Amniotic epithelial cell (primary cell): ENCODE measurements at regions not wholly inside any gene's neighbourhood (a gene's known extent, or its start where the extent isn't known, plus 50 kb on each side); places are given as distances from the start of the nearest gene placed in this dataset.

ENCODE experiments used
- DNase-seq: peaks from one replicate; pipeline ENCODE4 v3.0.0-alpha.2; 2010; ENCODE audit warnings: low read depth

DNA sequence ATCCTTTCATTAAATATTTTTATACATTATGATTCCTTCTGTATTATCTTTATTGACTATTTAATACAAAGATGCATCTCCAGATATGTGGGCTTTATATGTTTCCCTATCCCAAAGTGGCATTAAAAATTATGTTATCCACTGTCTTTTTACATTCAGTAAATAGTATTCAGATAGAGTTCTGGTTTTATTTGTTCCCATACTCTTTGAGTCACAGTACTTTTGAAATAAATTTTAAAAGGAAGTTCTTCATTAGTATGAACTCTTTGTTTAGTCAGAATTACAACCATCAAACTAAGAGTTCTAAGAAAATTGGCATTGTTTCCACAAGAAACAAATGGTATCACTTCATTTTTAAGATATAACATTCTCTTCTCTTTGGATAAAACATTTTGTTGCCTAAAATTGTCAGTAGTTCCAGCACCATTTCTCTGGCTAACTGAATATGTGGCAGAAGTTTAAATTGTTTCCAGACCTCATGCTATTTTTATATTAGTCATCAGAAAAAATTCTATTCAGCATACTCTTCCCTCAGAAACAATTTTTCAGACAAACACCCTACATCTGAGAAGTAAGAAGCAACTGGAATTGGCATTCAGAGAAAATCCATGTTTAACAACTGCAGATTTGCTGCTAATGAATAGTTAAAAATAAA lies 88.5 kb upstream of the COL5A2 start:
- DNase-seq, result peak; percentile 61

DNA sequence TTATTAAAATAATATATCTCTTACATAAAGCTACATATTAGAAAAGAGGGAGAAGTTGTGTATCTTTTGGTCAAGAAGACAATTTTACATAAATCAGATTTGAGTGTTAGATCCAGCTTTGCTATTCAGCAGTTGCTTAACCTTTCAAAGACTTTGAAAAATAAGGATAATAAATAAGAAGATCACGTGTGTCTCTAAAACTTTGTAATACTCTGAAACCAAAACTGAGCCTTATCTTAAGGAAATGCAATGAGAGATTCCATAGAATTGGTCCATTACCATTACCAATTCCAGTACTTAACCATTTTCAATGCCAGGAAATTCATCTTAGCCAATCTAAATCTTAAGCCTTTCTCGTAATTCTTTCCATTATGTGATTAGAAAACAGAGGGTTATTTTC lies 89.2 kb upstream of the COL5A2 start:
- DNase-seq, result peak; percentile 29

DNA sequence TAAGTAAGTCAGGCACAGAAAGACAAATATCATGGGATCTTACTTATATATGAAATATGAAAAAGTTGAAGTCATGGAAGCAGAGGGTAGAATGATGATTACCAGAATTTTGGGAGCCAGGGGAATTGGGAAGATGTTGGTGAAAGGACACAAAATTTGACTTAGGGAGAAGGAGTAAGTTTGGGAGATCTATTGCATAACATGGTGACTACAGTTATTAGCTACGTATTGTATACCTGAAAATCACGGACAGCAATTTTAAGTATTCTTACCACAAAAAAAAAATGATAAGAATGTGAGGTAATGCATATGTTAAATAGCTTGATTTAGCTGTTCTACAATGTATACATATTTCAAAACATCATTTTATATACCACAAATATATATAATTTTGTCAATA lies 94.2 kb upstream of the COL5A2 start:
- DNase-seq, result no peak

DNA sequence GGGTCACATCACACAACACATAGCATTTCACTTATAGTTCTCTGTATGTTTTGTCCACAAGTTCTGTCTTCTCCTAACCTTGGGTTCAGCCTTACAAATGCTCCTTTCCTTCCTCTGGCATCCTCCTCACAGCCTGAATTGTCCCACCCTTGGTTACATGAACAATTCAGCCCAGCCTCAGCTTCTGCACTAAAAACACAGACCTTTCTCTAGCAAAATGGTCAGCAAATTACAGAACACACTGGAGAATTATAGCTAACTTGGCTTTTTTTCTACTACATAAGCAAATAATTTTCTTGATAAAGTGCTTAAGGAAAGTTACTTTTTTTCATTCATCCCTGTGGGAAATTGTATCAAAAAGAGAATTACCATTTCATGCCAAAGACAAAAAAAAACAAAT lies 94.8 kb upstream of the COL5A2 start:
- no peak for DNase-seq

DNA sequence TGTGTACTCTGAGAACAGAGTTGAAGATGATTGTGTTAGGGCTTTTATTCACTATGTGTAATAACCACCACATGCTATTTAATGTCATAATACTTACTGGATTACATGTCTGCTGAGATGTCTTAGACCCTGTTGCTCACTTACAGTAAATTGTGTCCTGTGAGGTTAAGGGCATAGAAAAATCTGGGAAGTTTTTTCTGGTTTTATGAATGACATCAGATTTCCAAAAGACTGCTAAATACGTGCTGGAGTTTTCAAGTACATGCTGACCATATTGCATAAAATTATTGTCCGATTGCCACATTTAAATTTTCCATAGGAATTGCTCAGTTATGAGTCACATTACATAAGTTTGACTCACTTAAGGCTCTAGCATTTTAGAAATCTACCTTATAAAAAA lies 96.7 kb upstream of the COL5A2 start:
- peak; percentile 96 for DNase-seq

DNA sequence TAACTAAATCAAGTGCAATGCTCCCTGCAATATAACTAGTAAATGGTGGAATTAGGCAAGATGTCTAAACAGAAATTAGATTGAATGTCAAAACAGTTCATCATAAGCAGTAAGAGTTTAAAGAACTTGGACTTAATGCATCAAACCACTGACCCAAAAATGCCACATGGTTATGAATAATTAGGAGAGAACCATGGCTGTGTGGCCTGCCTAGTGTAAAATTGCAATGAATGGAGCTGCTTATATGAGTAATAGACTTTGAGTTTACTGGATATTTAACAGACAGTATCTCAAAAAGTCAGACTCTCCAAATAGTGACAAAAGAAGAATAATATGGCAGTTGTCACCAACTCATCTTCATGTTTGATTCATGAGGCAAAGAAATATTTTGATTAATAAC lies 101.6 kb upstream of the COL5A2 start:
- DNase-seq, result peak; percentile 76

DNA sequence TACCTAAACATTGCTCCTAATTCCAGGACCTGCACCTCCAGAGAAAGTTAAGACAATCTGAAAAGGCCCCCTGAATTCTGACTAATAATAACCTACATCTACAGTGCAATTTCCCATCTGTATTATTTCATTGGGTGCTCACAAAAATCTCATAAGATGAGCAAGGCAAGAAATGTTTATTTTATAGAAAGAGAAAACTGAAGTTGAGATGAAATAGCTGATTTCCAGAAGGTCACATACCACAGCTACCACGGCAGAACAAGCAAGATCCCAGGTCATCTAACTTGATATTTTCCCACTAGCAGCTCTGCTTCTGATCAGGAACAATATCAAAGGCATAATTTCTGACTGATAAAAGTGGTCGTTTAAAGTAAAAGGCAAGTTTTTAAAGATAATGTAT lies 105.8 kb upstream of the COL5A2 start:
- peak; percentile 51 for DNase-seq

DNA sequence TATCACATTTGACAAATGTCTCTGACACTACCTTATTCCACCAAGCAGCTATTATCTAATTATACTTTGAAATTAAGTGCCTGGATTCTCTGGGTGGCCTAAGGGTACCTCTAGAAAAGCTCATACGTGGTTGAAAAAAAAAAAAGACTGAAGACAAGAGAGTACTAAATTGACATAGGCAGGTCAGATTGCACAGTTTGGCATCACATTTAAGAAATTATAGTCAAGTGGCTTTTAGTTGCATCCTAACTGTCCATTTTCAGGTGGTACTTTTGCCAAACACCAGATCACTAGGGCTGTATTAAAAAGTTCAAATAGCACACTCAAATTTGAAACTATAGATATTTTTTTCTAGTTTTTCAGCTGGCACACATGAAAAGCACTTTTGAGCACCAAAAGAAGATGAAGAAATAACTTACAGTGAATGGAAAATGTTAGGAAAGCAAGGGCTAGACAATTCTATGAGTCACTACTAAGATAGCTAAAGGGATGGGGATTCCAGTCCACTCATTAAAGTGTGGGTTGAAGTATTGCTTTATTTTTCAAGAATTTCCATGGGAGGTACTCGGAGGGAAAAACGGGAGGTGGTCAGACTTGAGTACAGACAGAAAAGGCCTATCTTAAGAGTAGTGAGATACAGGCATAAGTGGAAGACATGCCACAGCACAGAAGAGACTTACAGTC lies 106.5 kb upstream of the COL5A2 start:
- DNase-seq, result peak; percentile 98

DNA sequence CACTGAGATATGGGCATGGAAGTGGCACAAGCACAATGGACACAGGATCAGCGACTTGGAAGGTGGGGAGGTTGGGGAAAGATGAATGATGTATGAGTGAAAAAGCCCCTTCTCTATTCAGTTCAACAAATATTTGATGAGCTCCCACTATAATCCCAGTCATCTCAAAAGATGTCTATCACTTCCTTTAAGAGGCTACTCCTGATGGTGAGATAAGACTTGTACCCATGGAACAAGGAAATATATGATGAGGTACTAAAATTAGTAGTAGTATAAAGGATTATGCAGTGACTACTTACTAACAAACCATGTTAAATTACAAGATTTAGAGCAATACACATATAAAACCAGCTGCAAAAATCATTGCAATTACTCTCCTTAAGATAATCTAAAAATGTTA lies 107.8 kb upstream of the COL5A2 start:
- no peak for DNase-seq

DNA sequence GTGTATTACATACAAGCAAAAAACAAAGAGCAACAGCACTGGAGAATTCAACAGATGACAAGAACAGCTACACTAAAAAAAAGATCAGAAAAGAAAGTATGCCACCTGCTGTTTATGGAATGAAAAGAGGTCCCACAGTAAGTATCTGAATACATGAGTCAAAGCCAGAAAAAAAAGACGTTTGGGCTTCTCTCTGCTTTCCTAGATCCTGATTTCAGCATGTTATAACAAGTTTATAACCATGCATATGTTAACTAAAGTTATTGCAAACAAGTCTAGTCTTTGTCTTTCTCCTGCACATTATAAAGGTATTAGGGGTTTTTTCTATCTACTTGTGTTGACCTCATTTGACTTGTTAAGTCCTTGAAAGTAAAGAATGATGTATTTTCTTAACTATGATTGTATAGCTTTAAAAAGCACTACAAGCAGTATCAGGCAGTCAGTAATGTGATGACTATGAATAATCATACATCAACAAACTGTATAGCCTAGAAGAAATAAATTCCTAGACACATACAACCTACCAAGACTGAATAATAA lies 108.5 kb upstream of the COL5A2 start:
- peak; percentile 89 for DNase-seq

DNA sequence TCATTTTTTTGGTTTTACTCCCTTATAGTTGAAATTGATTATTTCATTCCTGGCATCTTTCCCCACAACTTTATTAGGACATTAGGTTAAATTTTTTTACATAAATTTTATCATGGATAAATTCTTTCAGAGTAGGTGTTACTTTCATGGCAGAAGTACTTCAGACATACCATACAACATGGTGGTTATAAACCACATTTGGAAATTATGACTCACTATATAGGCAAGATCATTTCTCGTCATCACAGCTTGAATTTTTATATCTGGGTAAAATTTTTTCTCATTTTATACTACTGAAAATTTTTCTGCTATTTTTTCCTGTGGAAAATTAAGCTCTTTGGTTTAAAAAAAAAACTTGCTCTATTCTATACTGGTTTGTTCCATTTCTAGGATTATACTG lies 111.9 kb upstream of the COL5A2 start:
- DNase-seq, result no peak

DNA sequence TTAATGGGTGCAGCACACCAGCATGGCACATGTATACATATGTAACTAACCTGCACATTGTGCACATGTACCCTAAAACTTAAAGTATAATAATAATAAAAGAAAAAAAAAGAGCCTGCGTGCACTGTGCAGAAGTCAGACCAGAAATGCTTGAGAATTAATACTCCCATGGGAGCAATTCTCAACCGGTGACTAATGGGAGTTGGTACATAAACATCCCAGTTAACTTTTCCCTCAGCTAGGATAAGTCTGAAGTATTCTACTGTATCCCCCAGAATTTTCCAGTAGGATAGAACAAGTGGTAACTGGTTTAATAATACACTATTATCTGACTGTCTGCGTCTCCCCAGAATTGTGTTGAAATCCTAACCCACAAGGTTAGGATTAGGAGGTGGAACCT lies 113.6 kb upstream of the COL5A2 start:
- DNase-seq, result peak; percentile 55

DNA sequence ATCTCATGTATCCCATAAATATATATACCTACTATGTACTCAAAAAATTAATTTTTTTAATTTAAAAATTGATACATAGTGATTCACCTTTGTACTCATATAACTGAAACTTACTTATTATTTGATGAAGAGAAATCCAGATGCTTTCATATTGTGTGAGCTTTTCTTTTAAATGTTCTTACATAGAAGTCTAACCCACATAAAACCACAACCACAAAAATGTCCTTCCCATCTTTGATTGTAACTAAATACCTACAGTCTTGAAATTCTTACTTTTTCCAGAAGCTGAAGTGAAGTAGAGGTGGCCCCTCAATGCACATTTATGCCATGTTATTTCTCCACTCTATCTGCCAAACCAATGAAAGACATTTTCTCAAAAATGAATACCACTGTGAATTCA lies 117.9 kb upstream of the COL5A2 start:
- peak; percentile 92 for DNase-seq

DNA sequence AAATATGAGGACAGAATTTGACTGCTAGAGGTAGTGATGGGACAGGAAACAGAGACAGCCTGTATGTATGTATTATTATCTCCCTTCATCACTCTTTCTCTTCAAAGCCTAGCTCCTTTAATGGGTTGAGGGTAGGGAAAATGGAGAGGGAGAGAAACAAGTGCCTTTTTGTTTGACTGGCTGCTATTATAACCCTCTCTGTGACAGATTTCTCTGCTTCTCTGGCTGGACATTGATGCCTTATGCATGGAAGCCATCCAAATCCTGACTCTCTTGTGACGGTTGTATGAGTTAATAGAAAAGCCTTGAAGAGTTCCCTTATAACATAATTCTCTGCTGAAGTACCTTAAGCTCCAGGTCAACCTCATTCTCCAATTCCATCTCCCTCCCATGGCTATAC lies 118.5 kb upstream of the COL5A2 start:
- DNase-seq, result peak; percentile 27

DNA sequence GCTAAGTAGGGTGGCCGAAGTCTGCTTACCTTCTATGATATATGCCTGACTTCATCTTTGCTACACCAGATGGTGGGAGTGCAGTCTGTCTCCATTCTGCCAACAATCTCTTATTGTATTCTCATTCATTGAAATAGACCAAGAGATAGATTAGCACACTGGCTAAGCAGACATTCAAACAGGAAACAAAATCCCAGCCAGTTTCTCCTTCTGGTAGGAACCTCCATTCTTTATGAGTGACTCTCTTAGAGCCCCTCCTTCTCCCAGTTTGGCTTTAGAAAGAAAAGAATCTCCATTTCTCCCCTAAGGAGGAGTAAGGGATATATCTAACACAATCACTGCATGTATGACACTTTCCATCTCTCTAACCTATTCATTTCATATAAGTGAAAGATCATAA lies 118.9 kb upstream of the COL5A2 start:
- peak; percentile 8 for DNase-seq

DNA sequence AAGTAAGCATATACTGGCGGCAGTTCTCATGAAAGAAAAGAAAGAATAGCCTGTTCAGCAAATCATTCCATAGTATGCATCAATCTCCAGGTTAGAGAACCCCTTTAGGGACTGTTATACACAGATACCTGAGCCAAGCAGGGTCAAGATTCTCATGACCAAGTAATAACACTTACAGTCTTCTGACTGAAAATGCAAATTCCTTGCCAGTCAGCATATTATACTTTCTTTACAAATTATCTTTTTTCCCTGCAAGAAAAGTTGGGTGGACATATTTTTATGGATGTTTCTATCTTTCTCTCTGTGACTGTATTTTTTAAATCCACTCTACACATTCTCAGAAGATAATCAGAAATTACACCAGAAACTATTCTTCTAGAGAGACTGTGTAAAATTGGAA lies 120.4 kb upstream of the COL5A2 start:
- DNase-seq, result no peak

DNA sequence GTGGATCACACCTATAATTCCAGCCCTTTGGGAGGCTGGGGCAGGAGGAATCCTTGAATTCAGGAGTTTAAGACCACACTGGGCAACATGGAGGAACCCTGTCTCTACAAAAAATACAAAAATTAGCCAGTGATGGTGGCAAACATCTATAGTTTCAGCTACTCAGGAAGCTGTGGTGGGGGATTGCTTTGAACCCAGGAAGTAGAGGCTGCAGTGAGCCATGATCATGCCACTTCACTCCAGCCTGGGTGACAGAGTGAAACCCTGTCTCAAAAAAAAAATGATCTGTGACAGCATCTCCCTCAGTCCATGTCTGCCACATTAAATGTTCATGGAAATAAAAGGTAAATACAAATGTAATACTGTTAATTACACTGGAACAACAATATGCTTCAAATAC lies 121.4 kb upstream of the COL5A2 start:
- DNase-seq, result no peak

DNA sequence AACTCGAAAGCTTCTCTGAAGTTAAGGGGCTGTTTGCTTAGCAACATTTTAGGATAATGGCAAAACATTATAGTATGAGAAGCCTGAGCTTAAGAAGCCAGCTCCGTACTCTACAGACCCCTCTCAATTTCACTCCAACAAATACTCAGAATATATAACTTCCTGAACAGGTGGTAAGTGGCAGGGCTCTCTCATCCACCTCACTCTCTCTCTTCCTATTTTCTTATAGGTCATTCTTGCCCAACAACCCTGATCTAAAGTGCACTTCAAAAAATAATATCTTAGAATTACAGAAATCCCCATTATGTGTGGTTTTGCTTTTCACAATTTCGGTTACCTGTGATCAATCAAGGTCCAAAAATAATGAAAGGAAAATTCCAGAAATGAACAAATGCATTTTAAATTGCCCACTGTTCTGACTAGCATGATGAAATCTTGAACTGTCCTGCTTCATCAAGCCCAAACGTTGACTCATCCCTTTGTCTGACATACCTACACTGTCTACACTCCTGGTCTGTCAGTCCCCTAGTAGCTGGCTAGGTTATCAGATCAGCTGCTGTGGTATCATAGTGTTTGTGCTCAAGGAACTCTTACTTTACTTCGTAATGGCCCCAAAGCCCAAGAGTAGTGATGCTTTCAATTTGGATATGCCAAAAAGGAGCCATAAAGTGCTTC lies 122.8 kb upstream of the COL5A2 start:
- peak; percentile 60 for DNase-seq

DNA sequence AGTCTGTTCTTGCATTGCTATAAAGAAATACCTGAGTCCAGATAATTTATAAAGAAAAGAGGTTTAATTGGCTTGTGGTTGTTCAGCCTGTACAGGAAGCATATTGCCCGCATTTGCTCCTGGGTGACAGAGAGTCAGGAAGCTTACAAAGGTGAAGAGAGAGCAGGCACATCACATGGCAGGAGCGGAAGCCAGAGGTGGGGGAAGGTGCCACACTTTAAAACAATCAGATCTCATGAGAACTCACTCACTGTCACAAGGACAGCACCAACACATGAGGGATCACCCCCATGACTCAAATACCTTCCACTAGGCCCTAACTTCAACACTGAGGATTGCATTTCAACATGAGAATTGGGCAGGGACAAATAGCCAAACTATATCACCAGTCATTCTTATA lies 124.8 kb upstream of the COL5A2 start:
- no peak for DNase-seq

DNA sequence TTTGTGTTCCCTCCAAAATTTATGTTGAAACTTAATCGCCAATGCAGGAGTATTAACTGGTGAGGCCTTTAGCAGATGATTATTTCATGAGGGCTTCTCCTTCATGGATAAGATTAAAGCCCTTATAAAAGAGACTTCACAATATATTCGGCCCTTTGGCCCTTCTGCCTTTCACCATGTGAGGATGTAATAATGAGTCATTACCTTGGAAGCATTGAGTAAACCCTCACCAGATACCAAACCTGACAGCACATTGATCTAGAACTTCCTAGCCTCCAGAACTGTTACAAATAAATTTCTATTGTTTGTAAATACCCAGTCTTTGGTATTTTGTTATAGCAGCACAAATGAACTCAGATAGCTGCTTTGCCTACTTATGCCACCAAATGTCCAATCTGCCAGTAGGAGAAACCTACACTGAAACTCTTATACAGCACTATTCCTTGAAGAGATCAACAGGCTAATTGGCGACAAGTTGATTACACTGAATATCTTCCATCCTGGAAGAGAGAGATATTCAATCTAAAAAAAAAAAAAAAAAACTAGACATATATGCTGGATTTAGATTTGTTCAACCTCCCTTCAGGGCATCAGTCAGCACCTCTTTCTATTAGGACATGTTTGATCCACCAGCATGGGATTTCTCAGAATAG lies 125.9 kb upstream of the COL5A2 start:
- peak; percentile 82 for DNase-seq

DNA sequence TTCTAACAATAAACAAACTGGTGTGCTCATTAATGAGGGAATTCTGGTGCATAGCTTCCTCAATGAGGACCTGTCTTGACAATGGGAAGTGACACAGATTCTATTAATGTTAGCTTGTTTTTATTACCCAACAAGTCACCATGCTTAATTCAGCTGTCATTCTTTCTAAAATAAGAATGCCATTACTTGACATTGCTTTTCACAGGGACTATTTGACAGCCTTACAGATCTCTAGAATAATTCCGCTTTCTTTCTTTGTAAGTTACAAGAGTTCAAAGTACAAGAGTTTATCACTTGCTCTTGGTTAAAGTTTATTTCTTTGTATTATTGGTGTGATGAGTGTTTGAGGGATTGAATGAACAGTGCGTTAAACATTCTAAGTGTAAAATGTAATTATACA lies 127.0 kb upstream of the COL5A2 start:
- no peak for DNase-seq

DNA sequence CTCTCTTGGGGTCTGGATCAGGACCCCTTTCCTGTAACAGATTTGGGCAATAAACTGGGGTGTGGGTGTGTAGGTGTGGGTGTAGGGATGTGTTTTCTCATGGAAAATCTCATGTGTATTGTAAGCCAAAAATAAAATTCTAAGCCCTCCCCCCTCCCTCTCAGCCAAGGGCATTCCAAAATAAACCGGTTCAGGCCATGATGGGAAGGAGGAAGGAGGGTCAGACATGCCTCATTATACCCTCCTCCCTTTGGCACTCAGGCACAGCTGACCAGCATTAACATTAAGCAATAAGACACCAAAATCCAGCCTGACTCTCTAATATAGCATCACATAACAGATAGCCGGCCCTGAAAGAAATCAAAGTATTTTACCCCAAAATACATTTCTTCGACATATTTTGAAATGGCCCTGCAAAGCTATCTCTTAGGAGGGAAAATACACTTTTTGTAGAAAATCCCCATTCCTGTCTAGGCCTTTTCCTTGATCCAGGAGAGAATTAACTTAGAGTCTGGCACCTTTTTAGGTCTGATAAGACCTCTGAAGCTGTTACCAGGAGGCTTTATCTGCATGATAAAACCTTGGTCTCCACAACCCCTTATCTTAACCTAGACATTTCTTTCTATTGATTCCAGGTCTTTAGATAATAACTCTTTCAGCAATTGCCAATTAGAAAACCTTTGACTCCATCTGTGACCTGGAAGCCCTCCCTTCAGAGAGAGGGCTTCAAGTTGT lies 128.7 kb upstream of the COL5A2 start:
- DNase-seq, result no peak
